ENCODE measurements at regions not wholly inside any gene's neighbourhood (a gene's known extent, or its start where the extent isn't known, plus 50 kb on each side); places are given as distances from the start of the nearest gene placed in this dataset.

DNA sequence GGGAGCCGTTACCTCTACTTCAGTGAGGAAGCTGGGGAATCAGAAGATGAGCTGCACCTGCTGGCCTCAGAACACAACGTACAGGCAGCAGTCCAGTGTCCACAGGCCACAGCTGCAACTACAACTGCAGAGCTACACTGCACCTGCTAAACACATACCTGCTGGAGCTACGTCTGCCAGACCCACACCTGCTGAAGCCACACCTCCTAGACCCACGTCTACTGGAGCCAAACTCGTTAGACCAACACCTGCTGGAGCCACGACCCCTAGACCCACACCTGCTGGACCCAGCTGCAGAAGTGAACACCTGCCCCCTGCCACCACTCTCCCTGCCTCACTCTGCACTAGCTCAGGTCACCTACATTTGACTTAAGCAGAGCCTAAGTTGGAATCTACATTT is 169.9 kb downstream of the USP12 start:
- Mint-ChIP-seq H3K27me3 (peaks cover 61% of the 10 kb centered on the region), H3K36me3 (no peaks in the 10 kb centered on the region), H3K4me1 (ENCODE audit: unreplicated experiment) (no peaks in the 10 kb centered on the region), H3K27ac (no peak overlapping the region), H3K4me3 (no peak overlapping the region), H3K9me3 (no peaks in the 10 kb centered on the region)
- no peak for TF ChIP-seq CTCF (conservative IDR thresholded peaks at IDR 0.05)
- no peak for DNase-seq (ENCODE audit: extremely low spot score, unreplicated experiment)

GRCh38 chr13:27000686-27001085 is 170.9 kb downstream of the USP12 start:
- Mint-ChIP-seq H3K9me3 (no peaks in the 10 kb centered on the region), H3K27me3 (peaks cover 57% of the 10 kb centered on the region), H3K4me1 (ENCODE audit: unreplicated experiment) (no peaks in the 10 kb centered on the region), H3K36me3 (no peaks in the 10 kb centered on the region), H3K27ac (no peak overlapping the region), H3K4me3 (no peak overlapping the region)
- DNase-seq (ENCODE audit: extremely low spot score, unreplicated experiment) = no peak
- no peak for TF ChIP-seq CTCF (conservative IDR thresholded peaks at IDR 0.05)

GRCh38 chr13:26999499-26999898 is 172.1 kb downstream of the USP12 start:
- no peak for DNase-seq (ENCODE audit: extremely low spot score, unreplicated experiment)
- Mint-ChIP-seq H3K27me3 (peaks cover 54% of the 10 kb centered on the region), H3K4me1 (ENCODE audit: unreplicated experiment) (no peaks in the 10 kb centered on the region), H3K36me3 (no peaks in the 10 kb centered on the region), H3K9me3 (no peaks in the 10 kb centered on the region), H3K27ac (no peak overlapping the region), H3K4me3 (no peak overlapping the region)
- no peak for TF ChIP-seq CTCF (conservative IDR thresholded peaks at IDR 0.05)

DNA sequence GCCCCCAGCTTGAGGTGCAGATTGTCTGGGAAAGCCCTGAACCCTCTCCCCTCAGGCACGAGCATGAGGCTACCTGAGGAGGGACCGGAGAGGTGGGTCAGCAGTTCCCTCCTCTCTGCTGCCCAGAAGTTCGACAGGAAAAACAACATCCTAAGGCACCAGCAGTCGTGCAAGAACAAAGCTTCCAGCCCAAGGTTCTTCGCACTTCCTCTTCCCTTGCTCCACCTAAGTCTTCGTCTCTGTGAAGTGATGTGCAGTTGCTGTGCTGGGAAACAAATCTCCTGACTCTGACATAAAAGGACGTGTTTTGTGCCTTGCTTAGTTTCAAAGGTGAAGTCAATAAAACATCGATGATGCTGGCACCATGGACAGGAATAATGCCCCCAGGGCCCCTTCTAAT is 173.3 kb downstream of the USP12 start:
- H3K27me3 Mint-ChIP-seq = peaks cover 42% of the 10 kb centered on the region
- no peak for TF ChIP-seq CTCF (conservative IDR thresholded peaks at IDR 0.05)
- no peak overlapping the region for H3K27ac Mint-ChIP-seq
- H3K9me3 Mint-ChIP-seq = no peaks in the 10 kb centered on the region
- H3K36me3 Mint-ChIP-seq = no peaks in the 10 kb centered on the region
- no peak for DNase-seq (ENCODE audit: extremely low spot score, unreplicated experiment)
- no peak overlapping the region for H3K4me3 Mint-ChIP-seq
- H3K4me1 Mint-ChIP-seq (ENCODE audit: unreplicated experiment) = no peaks in the 10 kb centered on the region

DNA sequence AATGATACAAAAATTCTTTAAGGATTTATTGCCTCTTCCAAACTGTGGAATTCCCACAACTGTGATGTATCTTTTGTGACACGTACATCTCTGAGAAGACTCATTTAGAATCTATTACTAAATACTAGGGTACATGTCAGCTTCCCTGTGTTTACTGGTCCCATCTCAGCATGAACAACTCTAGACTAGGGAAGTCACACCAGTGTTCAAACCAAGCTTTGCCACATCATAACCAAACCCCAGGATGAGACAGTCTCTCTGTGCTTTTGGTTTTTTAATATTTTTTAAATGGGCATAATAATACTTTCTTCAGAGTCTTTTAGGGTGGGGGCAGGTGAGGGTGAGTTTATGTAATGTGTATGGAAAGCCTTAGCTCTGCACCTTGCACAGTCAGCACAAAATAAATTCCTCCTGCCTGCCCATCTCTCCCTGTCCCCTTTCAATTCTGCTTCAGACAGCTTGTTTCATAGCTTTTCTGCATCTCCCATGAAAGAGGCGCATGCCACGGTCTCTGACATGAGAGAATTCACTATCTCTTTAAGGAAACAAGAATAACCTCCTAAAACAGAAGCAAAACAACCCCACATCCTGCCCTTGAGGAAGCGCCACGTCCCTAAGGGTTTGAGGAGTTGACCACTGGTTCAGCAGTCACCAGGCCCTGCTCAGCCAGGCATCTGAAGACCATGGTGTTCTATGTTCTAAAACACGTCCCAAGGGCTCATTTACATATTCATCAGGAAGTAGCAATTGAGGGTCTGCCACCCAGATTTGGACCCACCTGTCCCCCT is 174.5 kb downstream of the USP12 start:
- Mint-ChIP-seq H3K36me3 (no peaks in the 10 kb centered on the region), H3K27ac (no peak overlapping the region), H3K4me1 (ENCODE audit: unreplicated experiment) (no peaks in the 10 kb centered on the region), H3K27me3 (peaks cover 33% of the 10 kb centered on the region), H3K9me3 (no peaks in the 10 kb centered on the region), H3K4me3 (no peak overlapping the region)
- TF ChIP-seq CTCF (conservative IDR thresholded peaks at IDR 0.05) = no peak
- no peak for DNase-seq (ENCODE audit: extremely low spot score, unreplicated experiment)
